ENCODE measurements at regions not wholly inside any gene's neighbourhood (a gene's known extent, or its start where the extent isn't known, plus 50 kb on each side); places are given as distances from the start of the nearest gene placed in this dataset.
"Not testable (repeated sequence)": the region's sequence is repeated elsewhere in the genome, so short reads cannot be mapped to it uniquely, and the experiment has no call there.

GRCh38 chrX:140157143-140157542 is 191.8 kb upstream of the CXorf66 start:
- intact Hi-C loops (cut with DNase I; ENCODE audit: low total_unique reads), result no loop called here
- TF ChIP-seq POLR2A (IDR thresholded peaks at IDR 0.05) (no peak), POLR2AphosphoS5 (IDR thresholded peaks at IDR 0.05) (no peak), CTCF (IDR thresholded peaks at IDR 0.05 in 8 of 11, conservative IDR thresholded peaks at IDR 0.05 in 3 of 11) (no peak)
- Histone ChIP-seq H3K27me3 (replicated peaks in 1 of 7) (peaks cover 0 to 3% (median 0%) of the 10 kb centered on the region in 7 donors), H3K9me3 (peaks cover 0 to 4% (median 0%) of the 10 kb centered on the region in 8 donors), H3K36me3 (no peaks in the 10 kb centered on the region), H3K4me1 (no peaks in the 10 kb centered on the region), H3K27ac (no peak overlapping the region), H3K4me3 (no peak overlapping the region)
- 65 to 84% (median 66%) methylated on average over 2 of the region's 2 CpGs for WGBS, 5 donors
- DNase-seq, result no peak

- TF ChIP-seq POLR2A (IDR thresholded peaks at IDR 0.05), result no peak
- TF ChIP-seq POLR2AphosphoS5 (IDR thresholded peaks at IDR 0.05), result no peak
- TF ChIP-seq CTCF (IDR thresholded peaks at IDR 0.05 in 8 of 11, conservative IDR thresholded peaks at IDR 0.05 in 3 of 11), result no peak
- DNase-seq, result no peak
- WGBS, 5 donors, result 84 to 94% (median 85%) methylated on average over 4 of the region's 4 CpGs
- no peaks in the 10 kb centered on the region for H3K36me3 ChIP-seq
- H3K27ac ChIP-seq, result no peak overlapping the region
- no peaks in the 10 kb centered on the region for H3K27me3 ChIP-seq (replicated peaks in 1 of 7)
- peaks cover 0 to 4% (median 0%) of the 10 kb centered on the region in 8 donors for H3K9me3 ChIP-seq
- no peak overlapping the region for H3K4me3 ChIP-seq
- intact Hi-C loops (cut with DNase I; ENCODE audit: low total_unique reads), result no loop called here
- H3K4me1 ChIP-seq, result no peaks in the 10 kb centered on the region
Measured at GRCh38 chrX:140151316-140151715, 186.0 kb upstream of the CXorf66 start.

- no peaks in the 10 kb centered on the region for H3K27me3 ChIP-seq (replicated peaks in 1 of 7)
- H3K4me1 ChIP-seq, result no peaks in the 10 kb centered on the region
Measured at GRCh38 chrX:140149761-140150160, 184.4 kb upstream of the CXorf66 start.

GRCh38 chrX:140141444-140142029 is 176.2 kb upstream of the CXorf66 start:
- 2 to 4% (median 3%) methylated on average over 5 of the region's 5 CpGs for WGBS, 5 donors
- intact Hi-C loops (cut with DNase I; ENCODE audit: low total_unique reads), result loop anchor here (5.0 kb wide), 1 partner anchor 84 kb away; no protein-coding TSS in a partner anchor
- Histone ChIP-seq H3K27me3 (replicated peaks in 1 of 7) (peaks cover 0 to 5% (median 0%) of the 10 kb centered on the region in 7 donors), H3K4me1 (no peaks in the 10 kb centered on the region), H3K27ac (no peak overlapping the region), H3K9me3 (peaks cover 0 to 2% (median 0%) of the 10 kb centered on the region in 8 donors), H3K4me3 (no peak overlapping the region), H3K36me3 (no peaks in the 10 kb centered on the region)
- DNase-seq, result no peak
- TF ChIP-seq POLR2AphosphoS5 (IDR thresholded peaks at IDR 0.05) (no peak), CTCF (IDR thresholded peaks at IDR 0.05 in 8 of 11, conservative IDR thresholded peaks at IDR 0.05 in 3 of 11) (peak in 10 of 11 experiments; percentile 33 to 65 (median 57)), POLR2A (IDR thresholded peaks at IDR 0.05) (no peak)

More at GRCh38 chrX:140149761-140150160, 184.4 kb upstream of the CXorf66 start:
- DNase-seq, result no peak
- H3K36me3 ChIP-seq, result no peaks in the 10 kb centered on the region
- no peaks in the 10 kb centered on the region for H3K9me3 ChIP-seq
- H3K4me3 ChIP-seq, result no peak overlapping the region
- TF ChIP-seq CTCF (IDR thresholded peaks at IDR 0.05 in 8 of 11, conservative IDR thresholded peaks at IDR 0.05 in 3 of 11) (no peak), POLR2A (IDR thresholded peaks at IDR 0.05) (no peak), POLR2AphosphoS5 (IDR thresholded peaks at IDR 0.05) (no peak)
- H3K27ac ChIP-seq, result no peak overlapping the region
- intact Hi-C loops (cut with DNase I; ENCODE audit: low total_unique reads), result no loop called here

GRCh38 chrX:140138492-140138891 is 173.2 kb upstream of the CXorf66 start:
- WGBS, 5 donors, result 86 to 95% (median 92%) methylated on average over 7 to 9 of the region's 9 CpGs
- H3K36me3 ChIP-seq; H3K4me1 ChIP-seq; H3K9me3 ChIP-seq; H3K4me3 ChIP-seq; H3K27me3 ChIP-seq (replicated peaks in 1 of 7); DNase-seq; H3K27ac ChIP-seq: not testable (repeated sequence)
- intact Hi-C loops (cut with DNase I; ENCODE audit: low total_unique reads), result loop anchor here (5.0 kb wide), 1 partner anchor 61 kb away; no protein-coding TSS in a partner anchor

- not testable (repeated sequence) for H3K9me3 ChIP-seq; DNase-seq; H3K4me1 ChIP-seq; H3K36me3 ChIP-seq; H3K27ac ChIP-seq; H3K4me3 ChIP-seq; H3K27me3 ChIP-seq (replicated peaks in 1 of 7)
- intact Hi-C loops (cut with DNase I; ENCODE audit: low total_unique reads), result loop anchor here (5.0 kb wide), 1 partner anchor 61 kb away; no protein-coding TSS in a partner anchor
- WGBS, 5 donors, result 50 to 100% (median 71%) methylated on average over 1 of the region's 3 CpGs; no CpG with 5 or more reads in 1 of the 5 donors
Measured at GRCh38 chrX:140138065-140138464, 172.7 kb upstream of the CXorf66 start.

Measured in spleen (tissue), 11 donors.